ENCODE measurements at regions not wholly inside any gene's neighbourhood (a gene's known extent, or its start where the extent isn't known, plus 50 kb on each side); places are given as distances from the start of the nearest gene placed in this dataset.

DNA sequence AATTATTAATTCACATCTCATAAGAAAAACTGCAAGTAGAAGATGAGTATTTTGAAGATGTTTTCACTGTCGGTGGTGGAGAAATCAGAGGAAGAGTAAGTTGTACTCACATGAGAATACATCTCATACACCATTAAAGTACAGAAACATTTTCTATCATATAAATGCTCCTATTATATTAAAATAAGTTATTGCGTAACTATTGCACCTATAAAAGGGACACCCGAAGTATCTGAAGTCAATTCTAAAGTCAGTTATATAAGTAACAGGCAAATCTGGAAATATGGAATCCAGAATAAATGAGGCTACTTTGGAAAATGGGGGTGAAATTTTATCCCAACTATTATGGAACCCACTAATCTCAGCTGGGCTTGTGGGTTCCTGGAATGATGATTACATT lies 103.3 kb downstream of the FAM76B start:
- Histone ChIP-seq H3K27me3 (replicated peaks in 1 of 4; ENCODE audit: control insufficient read depth in 3 of 4, extremely low read depth in 1 of 4, insufficient read depth in 3 of 4, low read length in 3 of 4) (no peaks in the 10 kb centered on the region), H4K91ac (replicated peaks; ENCODE audit: insufficient read length, low read length) (no peak overlapping the region), H3K4me2 (ENCODE audit: insufficient read depth in 1 of 2, low read depth in 2 of 2, low read length in 2 of 2) (no peak overlapping the region), H3K27ac (ENCODE audit: low read depth, low read length) (no peak overlapping the region), H3K14ac (ENCODE audit: insufficient read length) (no peak overlapping the region), H3K9me3 (ENCODE audit: insufficient read depth in 2 of 2, low read depth in 1 of 2, low read length in 1 of 2) (no peaks in the 10 kb centered on the region), H3K23me2 (ENCODE audit: low read depth, low read length) (no peaks in the 10 kb centered on the region), H3K36me3 (ENCODE audit: control insufficient read depth in 2 of 4, insufficient read depth in 4 of 4, low read length in 3 of 4) (no peaks in the 10 kb centered on the region), H2BK5ac (ENCODE audit: low read depth, low read length) (no peak overlapping the region), H2AFZ (ENCODE audit: low read length) (no peak overlapping the region), H3K4ac (replicated peaks; ENCODE audit: insufficient read length, low read depth, low read length) (no peak overlapping the region), H3K79me2 (ENCODE audit: control insufficient read depth in 1 of 2, insufficient read depth in 2 of 2, low read length in 2 of 2) (no peaks in the 10 kb centered on the region), H3K4me3 (ENCODE audit: extremely low read depth in 1 of 4, insufficient read depth in 2 of 4, low read depth in 3 of 4, low read length in 4 of 4) (no peak overlapping the region), H3K56ac (replicated peaks; ENCODE audit: insufficient read length, low read depth, low read length) (no peak overlapping the region), H2BK15ac (ENCODE audit: low read length) (no peak overlapping the region), H2BK120ac (replicated peaks; ENCODE audit: low read depth, low read length) (no peak overlapping the region), H3K9ac (replicated peaks in 1 of 4; ENCODE audit: extremely low read depth in 1 of 4, low read depth in 3 of 4, low read length in 3 of 4) (no peak overlapping the region), H3K23ac (ENCODE audit: insufficient read length) (no peak overlapping the region), H2BK20ac (ENCODE audit: low read length) (no peak overlapping the region), H4K8ac (ENCODE audit: extremely low read depth, insufficient read depth, low read length) (no peak overlapping the region), H4K5ac (ENCODE audit: insufficient read length, low read depth, low read length) (no peak overlapping the region), H3K4me1 (replicated peaks in 1 of 4; ENCODE audit: control insufficient read depth in 3 of 4, insufficient read depth in 4 of 4, low read length in 3 of 4) (no peaks in the 10 kb centered on the region), H2BK12ac (ENCODE audit: low read depth, low read length) (no peak overlapping the region), H2AK5ac (ENCODE audit: low read depth, low read length) (no peak overlapping the region), H3K18ac (ENCODE audit: extremely low read depth, low read length) (no peak overlapping the region), H4K20me1 (replicated peaks in 1 of 2; ENCODE audit: control insufficient read depth in 1 of 2, insufficient read depth in 2 of 2, low read length in 2 of 2) (no peaks in the 10 kb centered on the region), H3K79me1 (ENCODE audit: low read depth, low read length) (no peaks in the 10 kb centered on the region)
- ChIA-PET CTCF (ENCODE audit: partially characterized antibody) (interaction anchor here (1.0 to 2.7 kb wide), 3 partner anchors 8 to 71 kb away, joined by 3 to 14 read pairs (median 6); no protein-coding TSS in a partner anchor), POLR2A (ENCODE audit: partially characterized antibody) (no interaction called here)
- DNase-seq (ENCODE audit: low read depth in 1 of 2, low spot score in 2 of 2), result no peak
- WGBS, 2 experiments (ENCODE audit: extremely low coverage in 1 of 2, insufficient coverage in 1 of 2, insufficient read length in 1 of 2, insufficient replicate concordance in 2 of 2, low coverage in 1 of 2, low lambda C conversion rate in 2 of 2, missing lambda C conversion rate in 1 of 2), result 91% methylated on average over 3 of the region's 3 CpGs; no CpG with 5 or more reads in 1 of the 2 experiments
- no peak for FAIRE-seq
- TF ChIP-seq TAF1 (IDR thresholded peaks at IDR 0.05; ENCODE audit: low read depth, low read length), result no peak
- no peak for TF ChIP-seq PHF8 (conservative IDR thresholded peaks at IDR 0.05; ENCODE audit: low read depth, low read length)
- TF ChIP-seq JUND (IDR thresholded peaks at IDR 0.05; ENCODE audit: low read length), result no peak
- TF ChIP-seq CREB1 (IDR thresholded peaks at IDR 0.05), result no peak
- no peak for TF ChIP-seq JUN (IDR thresholded peaks at IDR 0.05; ENCODE audit: low read depth, low read length)
- no peak for TF ChIP-seq SIN3A (conservative IDR thresholded peaks at IDR 0.05 in 1 of 2, IDR thresholded peaks at IDR 0.05 in 1 of 2; ENCODE audit: low read depth in 1 of 2, low read length in 2 of 2)
- TF ChIP-seq CBX8 (IDR thresholded peaks at IDR 0.05; ENCODE audit: borderline replicate concordance, low read depth, low read length), result no peak
- peak; percentile 57; the same call in 1 of the 2 replicates for TF ChIP-seq CEBPB (IDR thresholded peaks at IDR 0.05; ENCODE audit: low read depth, low read length)
